GM12878 (cell line): ENCODE measurements at regions not wholly inside any gene's neighbourhood (a gene's known extent, or its start where the extent isn't known, plus 50 kb on each side); places are given as distances from the start of the nearest gene placed in this dataset.

ENCODE experiments used
- ATAC-seq: fragments of 200-7000 bp; cut with Tn5 transposase; 3 replicates; pipeline ENCODE4 v1.9.1; 2020; ENCODE audit warnings: mild to moderate bottlenecking, moderate library complexity
- BruUV-seq: library from RNA; stranded (reverse); fragments of 400-500 nt; replicated peaks from 2 replicates; lab custom pipeline; 2021; lab: Mats Ljungman, UMichigan
- CTCF ChIA-PET: fragments of 300-600 bp; sonication (Branson Sonifier 250); formaldehyde crosslinking; extraction: SDS; loops from one replicate; lab custom pipeline; 2021; ENCODE audit warnings: inconsistent platforms; lab: Yijun Ruan, JAX
- POLR2A ChIA-PET: fragments of 350-600 bp; formaldehyde crosslinking; extraction: SDS; loops from one replicate; lab custom pipeline; 2021; ENCODE audit warnings: inconsistent platforms; lab: Charles Lee
- RAD21 ChIA-PET: fragments of 300-600 bp; sonication (Branson Sonifier 250); formaldehyde crosslinking; loops from one replicate; lab custom pipeline; 2023; ENCODE audit warnings: antibody characterized with exemption; ENCODE audit not compliant: unreplicated experiment; lab: Charles Lee
- SMC1A ChIA-PET: fragments of 300-600 bp; sonication (Branson Sonifier 250); formaldehyde crosslinking; loops from one replicate; lab custom pipeline; 2023; ENCODE audit not compliant: unreplicated experiment, uncharacterized antibody; lab: Charles Lee
- DNase-seq: peaks from one replicate; pipeline ENCODE4 v3.0.0-alpha.2; 2011; ENCODE audit warnings: low read depth, low spot score
- FAIRE-seq: peaks from 3 replicates; lab custom pipeline; 2011; peaks lifted over from hg19 to GRCh38; lab: Jason Lieb, UNC
- H2AFZ ChIP-seq: 2 replicates; pipeline ENCODE4 v1.6.0; 2011; ENCODE audit warnings: low read depth, low read length, control low read depth; ENCODE audit not compliant: control insufficient read depth
- H3K27ac ChIP-seq: 2 replicates; pipeline ENCODE4 v1.5.1; 2011; ENCODE audit warnings: control low read depth; ENCODE audit not compliant: control insufficient read depth, insufficient read depth
- H3K27me3 ChIP-seq, 2 experiments: replicated peaks in 1 of 2; 2 replicates each; pipeline versions ENCODE4 v1.6.0 to v1.6.1; 2011; ENCODE audit warnings: low read length in 1 of 2; ENCODE audit not compliant: control insufficient read depth in 2 of 2, insufficient read depth in 2 of 2
- H3K36me3 ChIP-seq, 2 experiments: 2 replicates each; pipeline ENCODE4 v1.5.1; 2011; ENCODE audit warnings: low read length in 1 of 2; ENCODE audit not compliant: control insufficient read depth in 2 of 2, insufficient read depth in 2 of 2
- H3K4me1 ChIP-seq: 2 replicates; pipeline ENCODE4 v1.6.1; 2011; ENCODE audit warnings: mild to moderate bottlenecking, low read length, moderate library complexity, mixed read lengths; ENCODE audit not compliant: control insufficient read depth, insufficient read depth
- H3K4me2 ChIP-seq: 2 replicates; pipeline ENCODE4 v1.6.0; 2011; ENCODE audit warnings: control low read depth; ENCODE audit not compliant: control insufficient read depth, insufficient read depth
- H3K4me3 ChIP-seq: fragments of 200-600 bp; sonication (generic); 2 replicates; pipeline ENCODE4 v1.5.1; 2016
- H3K79me2 ChIP-seq: 2 replicates; pipeline ENCODE4 v1.6.0; 2011; ENCODE audit warnings: low read length; ENCODE audit not compliant: control insufficient read depth, insufficient read depth
- H3K9ac ChIP-seq: 2 replicates; pipeline ENCODE4 v1.8.0; 2011; ENCODE audit warnings: low read length, control low read depth, mixed read lengths; ENCODE audit not compliant: control insufficient read depth, insufficient read depth
- H3K9me3 ChIP-seq: replicated peaks from 3 replicates; pipeline ENCODE4 v1.5.1; 2011; ENCODE audit warnings: mild to moderate bottlenecking, low read length; ENCODE audit not compliant: control insufficient read depth, insufficient read depth
- H4K20me1 ChIP-seq: 2 replicates; pipeline ENCODE4 v1.6.0; 2011; ENCODE audit not compliant: control insufficient read depth, insufficient read depth
- CHD2 ChIP-seq: IDR thresholded peaks from 2 replicates; pipeline ENCODE4 v1.6.1; 2011; ENCODE audit warnings: low read depth, low read length, improper control_type of control experiment, borderline replicate concordance
- CREB1 ChIP-seq: IDR thresholded peaks from 2 replicates; pipeline ENCODE4 v1.6.1; 2012; ENCODE audit warnings: low read depth, mild to moderate bottlenecking, inconsistent platforms
- HDAC6 ChIP-seq: fragments of 200-600 bp; sonication (generic); IDR thresholded peaks from one replicate; pipeline ENCODE4 v1.8.0; 2017; ENCODE audit warnings: antibody characterized with exemption; ENCODE audit not compliant: unreplicated experiment
- NFXL1 ChIP-seq: fragments of 450-650 bp; IDR thresholded peaks from 2 replicates; pipeline ENCODE4 v1.6.1; 2017; ENCODE audit warnings: antibody characterized with exemption, mild to moderate bottlenecking, borderline replicate concordance
- RELA ChIP-seq: fragments of 450-650 bp; IDR thresholded peaks from 2 replicates; pipeline ENCODE4 v1.8.0; 2014; ENCODE audit warnings: borderline replicate concordance; ENCODE audit not compliant: partially characterized antibody
- SMARCA5 ChIP-seq: fragments of 450-650 bp; IDR thresholded peaks from 2 replicates; pipeline ENCODE4 v1.6.1; 2017; ENCODE audit warnings: mild to moderate bottlenecking
- ZNF217 ChIP-seq: fragments of 450-650 bp; IDR thresholded peaks from 2 replicates; pipeline ENCODE4 v1.6.1; 2017; ENCODE audit warnings: antibody characterized with exemption, mild to moderate bottlenecking
- WGBS: methylation state at CpG from one replicate; pipeline ENCODE4 v1.1.6; 2016; ENCODE audit warnings: low lambda C conversion rate; ENCODE audit not compliant: insufficient replicate concordance, insufficient coverage; ENCODE audit errors: missing lambda C conversion rate; 5-methylcytosine and 5-hydroxymethylcytosine counted together
- in situ Hi-C: fragments of 300-500 bp; cut with MboI; formaldehyde crosslinking; loops from 9 replicates; pipeline ENCODE4 v1.14.3; 2018; ENCODE audit warnings: mixed read lengths
- intact Hi-C: fragments of 100-400 bp; cut with micrococcal nuclease; formaldehyde crosslinking; loops from one replicate; pipeline ENCODE4 v1.14.2; 2022; ENCODE audit not compliant: unreplicated experiment
- TF ChIP-seq, protein P1 (sequence below): IDR thresholded peaks from 2 replicates; pipeline ENCODE4 v1.6.1; 2011; ENCODE audit warnings: mild to moderate bottlenecking, low read depth, low read length, moderate library complexity; ENCODE audit not compliant: insufficient replicate concordance
- TF ChIP-seq, protein P2 (sequence below): fragments of 450-650 bp; IDR thresholded peaks from 2 replicates; pipeline ENCODE4 v1.6.1; 2017; ENCODE audit warnings: mild to moderate bottlenecking, moderate library complexity
- TF ChIP-seq, protein P3 (sequence below): fragments of 450-650 bp; IDR thresholded peaks from 2 replicates; pipeline ENCODE4 v1.6.1; 2016; ENCODE audit warnings: mild to moderate bottlenecking

DNA sequence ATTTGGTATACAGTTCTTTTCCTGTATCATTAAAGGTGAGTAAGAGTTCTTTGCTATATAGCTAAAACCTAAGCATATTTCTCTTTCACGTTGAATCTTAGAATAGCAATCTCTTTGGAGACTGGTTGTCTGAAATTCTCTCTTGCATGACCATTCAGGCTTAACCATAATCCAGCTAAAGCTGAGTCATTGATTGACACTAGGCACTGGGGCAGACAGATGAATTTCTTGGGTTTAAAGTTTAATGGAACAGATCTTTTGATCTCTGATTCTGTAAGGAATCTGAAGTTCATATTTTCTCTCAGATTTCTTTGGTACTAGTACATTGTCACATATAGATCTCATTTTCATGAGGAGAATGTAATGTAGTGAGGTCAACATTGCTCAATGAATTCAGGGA is 397.3 kb upstream of the MIR17HG start:
- TF ChIP-seq RELA (no peak), CHD2 (no peak), HDAC6 (no peak), SMARCA5 (no peak), CREB1 (no peak)
- TF ChIP-seq, protein P1, sequence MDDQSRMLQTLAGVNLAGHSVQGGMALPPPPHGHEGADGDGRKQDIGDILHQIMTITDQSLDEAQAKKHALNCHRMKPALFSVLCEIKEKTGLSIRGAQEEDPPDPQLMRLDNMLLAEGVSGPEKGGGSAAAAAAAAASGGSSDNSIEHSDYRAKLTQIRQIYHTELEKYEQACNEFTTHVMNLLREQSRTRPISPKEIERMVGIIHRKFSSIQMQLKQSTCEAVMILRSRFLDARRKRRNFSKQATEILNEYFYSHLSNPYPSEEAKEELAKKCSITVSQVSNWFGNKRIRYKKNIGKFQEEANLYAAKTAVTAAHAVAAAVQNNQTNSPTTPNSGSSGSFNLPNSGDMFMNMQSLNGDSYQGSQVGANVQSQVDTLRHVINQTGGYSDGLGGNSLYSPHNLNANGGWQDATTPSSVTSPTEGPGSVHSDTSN: no peak
- TF ChIP-seq, all 136 proteins: peak for 0
- Histone ChIP-seq H2AFZ (no peak overlapping the region), H3K79me2 (no peaks in the 10 kb centered on the region), H4K20me1 (no peaks in the 10 kb centered on the region), H3K9ac (no peak overlapping the region), H3K9me3 (no peaks in the 10 kb centered on the region), H3K4me1 (no peaks in the 10 kb centered on the region), H3K36me3 (no peaks in the 10 kb centered on the region), H3K4me2 (no peak overlapping the region), H3K27me3 (no peaks in the 10 kb centered on the region), H3K27ac (no peak overlapping the region), H3K4me3 (no peak overlapping the region)
- BruUV-seq: no TSS peak
- POLR2A ChIA-PET: no interaction called here
- in situ Hi-C loops: no loop called here
- FAIRE-seq (no peak), DNase-seq (no peak), ATAC-seq (no peak)
- WGBS: 0% methylated on average over 1 of the region's 1 CpG
- RAD21 ChIA-PET: no interaction called here
- CTCF ChIA-PET: no interaction called here
- SMC1A ChIA-PET: no interaction called here
- intact Hi-C loops: no loop called here

DNA sequence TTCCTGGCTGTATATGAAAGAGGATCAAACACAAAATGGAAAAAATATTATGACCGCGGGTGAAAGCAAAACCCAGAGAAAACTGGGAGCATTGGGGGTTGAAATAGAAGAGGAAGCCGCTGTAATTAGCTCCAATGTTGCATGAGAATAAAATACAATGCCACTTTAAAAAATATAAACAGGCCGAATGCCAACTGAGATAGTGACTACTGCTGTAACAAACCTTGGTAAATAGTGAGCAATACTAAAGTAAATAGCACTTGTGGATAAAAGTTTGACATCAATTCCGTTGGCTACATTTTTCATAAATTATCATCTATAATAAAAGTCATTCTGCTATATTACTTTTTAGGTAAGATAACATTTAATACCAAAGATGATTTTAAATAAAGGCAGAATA is 395.8 kb upstream of the MIR17HG start:
- no peak overlapping the region for H2AFZ ChIP-seq
- ATAC-seq (no peak), DNase-seq (no peak), FAIRE-seq (no peak)
- 12% methylated on average over 5 of the region's 5 CpGs for WGBS
- no peak overlapping the region for H3K9ac ChIP-seq
- no peaks in the 10 kb centered on the region for H3K27me3 ChIP-seq
- ChIA-PET SMC1A (no interaction called here), CTCF (no interaction called here), POLR2A (no interaction called here), RAD21 (no interaction called here)
- no peak overlapping the region for H3K4me3 ChIP-seq
- no peak overlapping the region for H3K27ac ChIP-seq
- in situ Hi-C loops (no loop called here), intact Hi-C loops (no loop called here)
- H3K4me2 ChIP-seq: no peak overlapping the region
- H3K4me1 ChIP-seq: no peaks in the 10 kb centered on the region
- no peaks in the 10 kb centered on the region for H3K79me2 ChIP-seq
- no TSS peak for BruUV-seq
- no peaks in the 10 kb centered on the region for H4K20me1 ChIP-seq
- no peaks in the 10 kb centered on the region for H3K36me3 ChIP-seq
- no peaks in the 10 kb centered on the region for H3K9me3 ChIP-seq
- TF ChIP-seq NFXL1: no peak
- TF ChIP-seq, protein P2, sequence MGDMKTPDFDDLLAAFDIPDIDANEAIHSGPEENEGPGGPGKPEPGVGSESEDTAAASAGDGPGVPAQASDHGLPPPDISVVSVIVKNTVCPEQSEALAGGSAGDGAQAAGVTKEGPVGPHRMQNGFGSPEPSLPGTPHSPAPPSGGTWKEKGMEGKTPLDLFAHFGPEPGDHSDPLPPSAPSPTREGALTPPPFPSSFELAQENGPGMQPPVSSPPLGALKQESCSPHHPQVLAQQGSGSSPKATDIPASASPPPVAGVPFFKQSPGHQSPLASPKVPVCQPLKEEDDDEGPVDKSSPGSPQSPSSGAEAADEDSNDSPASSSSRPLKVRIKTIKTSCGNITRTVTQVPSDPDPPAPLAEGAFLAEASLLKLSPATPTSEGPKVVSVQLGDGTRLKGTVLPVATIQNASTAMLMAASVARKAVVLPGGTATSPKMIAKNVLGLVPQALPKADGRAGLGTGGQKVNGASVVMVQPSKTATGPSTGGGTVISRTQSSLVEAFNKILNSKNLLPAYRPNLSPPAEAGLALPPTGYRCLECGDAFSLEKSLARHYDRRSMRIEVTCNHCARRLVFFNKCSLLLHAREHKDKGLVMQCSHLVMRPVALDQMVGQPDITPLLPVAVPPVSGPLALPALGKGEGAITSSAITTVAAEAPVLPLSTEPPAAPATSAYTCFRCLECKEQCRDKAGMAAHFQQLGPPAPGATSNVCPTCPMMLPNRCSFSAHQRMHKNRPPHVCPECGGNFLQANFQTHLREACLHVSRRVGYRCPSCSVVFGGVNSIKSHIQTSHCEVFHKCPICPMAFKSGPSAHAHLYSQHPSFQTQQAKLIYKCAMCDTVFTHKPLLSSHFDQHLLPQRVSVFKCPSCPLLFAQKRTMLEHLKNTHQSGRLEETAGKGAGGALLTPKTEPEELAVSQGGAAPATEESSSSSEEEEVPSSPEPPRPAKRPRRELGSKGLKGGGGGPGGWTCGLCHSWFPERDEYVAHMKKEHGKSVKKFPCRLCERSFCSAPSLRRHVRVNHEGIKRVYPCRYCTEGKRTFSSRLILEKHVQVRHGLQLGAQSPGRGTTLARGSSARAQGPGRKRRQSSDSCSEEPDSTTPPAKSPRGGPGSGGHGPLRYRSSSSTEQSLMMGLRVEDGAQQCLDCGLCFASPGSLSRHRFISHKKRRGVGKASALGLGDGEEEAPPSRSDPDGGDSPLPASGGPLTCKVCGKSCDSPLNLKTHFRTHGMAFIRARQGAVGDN: no peak
- TF ChIP-seq, protein P3, sequence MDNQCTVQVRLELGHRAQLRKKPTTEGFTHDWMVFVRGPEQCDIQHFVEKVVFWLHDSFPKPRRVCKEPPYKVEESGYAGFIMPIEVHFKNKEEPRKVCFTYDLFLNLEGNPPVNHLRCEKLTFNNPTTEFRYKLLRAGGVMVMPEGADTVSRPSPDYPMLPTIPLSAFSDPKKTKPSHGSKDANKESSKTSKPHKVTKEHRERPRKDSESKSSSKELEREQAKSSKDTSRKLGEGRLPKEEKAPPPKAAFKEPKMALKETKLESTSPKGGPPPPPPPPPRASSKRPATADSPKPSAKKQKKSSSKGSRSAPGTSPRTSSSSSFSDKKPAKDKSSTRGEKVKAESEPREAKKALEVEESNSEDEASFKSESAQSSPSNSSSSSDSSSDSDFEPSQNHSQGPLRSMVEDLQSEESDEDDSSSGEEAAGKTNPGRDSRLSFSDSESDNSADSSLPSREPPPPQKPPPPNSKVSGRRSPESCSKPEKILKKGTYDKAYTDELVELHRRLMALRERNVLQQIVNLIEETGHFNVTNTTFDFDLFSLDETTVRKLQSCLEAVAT: no peak
- TF ChIP-seq ZNF217: no peak
